DOHH2 (cell line): ENCODE measurements at regions not wholly inside any gene's neighbourhood (a gene's known extent, or its start where the extent isn't known, plus 50 kb on each side); places are given as distances from the start of the nearest gene placed in this dataset.

ENCODE experiments used
- CTCF ChIP-seq: fragments of 200-600 bp; sonication (generic); IDR thresholded peaks from one replicate; pipeline ENCODE4 v1.5.1; 2014; ENCODE audit warnings: antibody characterized with exemption, mild to moderate bottlenecking, low read depth, low read length; ENCODE audit not compliant: poor library complexity, severe bottlenecking
- EZH2phosphoT487 ChIP-seq: fragments of 200-600 bp; sonication (generic); IDR thresholded peaks from 2 replicates; pipeline ENCODE4 v1.6.1; 2017; ENCODE audit warnings: borderline replicate concordance, mild to moderate bottlenecking, antibody characterized with exemption, low read length, moderate library complexity, mixed read lengths

- no peak for TF ChIP-seq CTCF
- no peak for TF ChIP-seq EZH2phosphoT487
These were observed 739.7 kb downstream of the SLC6A15 start for GRCh38 chr12:84172823-84173424.
